HG03175 (cell line): ENCODE measurements at regions not wholly inside any gene's neighbourhood (a gene's known extent, or its start where the extent isn't known, plus 50 kb on each side); places are given as distances from the start of the nearest gene placed in this dataset.
A peak's percentile ranks its signal among the peaks of the same experiment; 100 is the strongest.

Experiments
- ATAC-seq: cut with Tn5 transposase; IDR thresholded peaks from one replicate; pipeline ENCODE4 v1.9.1; 2021; ENCODE audit warnings: mild to moderate bottlenecking, moderate library complexity; ENCODE audit not compliant: unreplicated experiment

GRCh38 chr5:28217695-28218094 lies 1179.3 kb upstream of the CDH9 start:
- ATAC-seq: no peak

GRCh38 chr5:28216939-28217360 lies 1178.6 kb upstream of the CDH9 start:
- peak; percentile 56 for ATAC-seq

GRCh38 chr5:28215091-28215490 lies 1176.7 kb upstream of the CDH9 start:
- no peak for ATAC-seq

- ATAC-seq: no peak
These were observed 1175.9 kb upstream of the CDH9 start for GRCh38 chr5:28214292-28214691.

- no peak for ATAC-seq
These were observed 1170.0 kb upstream of the CDH9 start for GRCh38 chr5:28208356-28208755.

- ATAC-seq: no peak
These were observed 1151.6 kb upstream of the CDH9 start for GRCh38 chr5:28190011-28190410.

GRCh38 chr5:28174691-28175090 lies 1136.3 kb upstream of the CDH9 start:
- ATAC-seq: no peak

GRCh38 chr5:28165096-28165495 lies 1126.7 kb upstream of the CDH9 start:
- ATAC-seq: no peak

- no peak for ATAC-seq
These were observed 1126.2 kb upstream of the CDH9 start for GRCh38 chr5:28164568-28164967.

GRCh38 chr5:28156981-28157380 lies 1118.6 kb upstream of the CDH9 start:
- ATAC-seq: no peak

- no peak for ATAC-seq
These were observed 1105.1 kb upstream of the CDH9 start for GRCh38 chr5:28143519-28143918.

GRCh38 chr5:28132151-28132550 lies 1093.8 kb upstream of the CDH9 start:
- ATAC-seq: no peak

GRCh38 chr5:28117691-28118090 lies 1079.3 kb upstream of the CDH9 start:
- ATAC-seq: no peak

GRCh38 chr5:28117273-28117672 lies 1078.9 kb upstream of the CDH9 start:
- no peak for ATAC-seq

GRCh38 chr5:28110781-28111180 lies 1072.4 kb upstream of the CDH9 start:
- ATAC-seq: no peak

- ATAC-seq: no peak
These were observed 1065.7 kb upstream of the CDH9 start for GRCh38 chr5:28104080-28104479.

GRCh38 chr5:28084069-28084468 lies 1045.7 kb upstream of the CDH9 start:
- ATAC-seq: no peak

GRCh38 chr5:28082610-28083009 lies 1044.2 kb upstream of the CDH9 start:
- no peak for ATAC-seq

GRCh38 chr5:28077291-28078240 lies 1039.2 kb upstream of the CDH9 start:
- no peak for ATAC-seq

- no peak for ATAC-seq
These were observed 1028.5 kb upstream of the CDH9 start for GRCh38 chr5:28066856-28067255.

GRCh38 chr5:28065656-28066055 lies 1027.3 kb upstream of the CDH9 start:
- ATAC-seq: no peak

GRCh38 chr5:28046596-28046995 lies 1008.2 kb upstream of the CDH9 start:
- ATAC-seq: no peak

GRCh38 chr5:28027851-28028250 lies 989.5 kb upstream of the CDH9 start:
- no peak for ATAC-seq
